ENCODE measurements at regions not wholly inside any gene's neighbourhood (a gene's known extent, or its start where the extent isn't known, plus 50 kb on each side); places are given as distances from the start of the nearest gene placed in this dataset.
"Not testable (repeated sequence)": the region's sequence is repeated elsewhere in the genome, so short reads cannot be mapped to it uniquely, and the experiment has no call there.

- no peaks in the 10 kb centered on the region for H3K79me2 ChIP-seq (ENCODE audit: control insufficient read depth, insufficient read depth, low read length, poor library complexity)
- no peak overlapping the region for H2AK5ac ChIP-seq (ENCODE audit: low read length)
- no peaks in the 10 kb centered on the region for H3K79me1 ChIP-seq (ENCODE audit: low read length)
- H4K91ac ChIP-seq (ENCODE audit: low read depth, low read length), result no peak overlapping the region
- H3K4me1 ChIP-seq (ENCODE audit: control insufficient read depth in 1 of 2, insufficient read depth in 2 of 2, low read length in 2 of 2), result no peaks in the 10 kb centered on the region
- no peak overlapping the region for H3K9ac ChIP-seq (ENCODE audit: low read length)
- no peak overlapping the region for H2BK120ac ChIP-seq (ENCODE audit: insufficient read depth, low read length, poor library complexity)
- H3K18ac ChIP-seq (ENCODE audit: low read length), result no peak overlapping the region
- H3K27ac ChIP-seq (ENCODE audit: low read depth, low read length), result no peak overlapping the region
- no CpG with 5 or more reads among the region's 4 CpGs for WGBS (ENCODE audit: extremely low coverage, insufficient coverage, insufficient read length)
- H2AFZ ChIP-seq (ENCODE audit: insufficient read depth, low read length, poor library complexity), result no peak overlapping the region
- H3K4me2 ChIP-seq (ENCODE audit: low read length), result no peak overlapping the region
- no peaks in the 10 kb centered on the region for H3K27me3 ChIP-seq (ENCODE audit: insufficient read depth, low read length)
- H3K36me3 ChIP-seq (ENCODE audit: control insufficient read depth in 1 of 2, insufficient read depth in 2 of 2, low read length in 2 of 2), result no peaks in the 10 kb centered on the region
- H2BK5ac ChIP-seq (ENCODE audit: low read depth, low read length, poor library complexity), result no peak overlapping the region
- H4K12ac ChIP-seq (ENCODE audit: low read depth, low read length), result no peak overlapping the region
- no peak overlapping the region for H3K23ac ChIP-seq (ENCODE audit: low read length)
- H3K9me3 ChIP-seq (ENCODE audit: insufficient read depth, low read depth, low read length), result no peaks in the 10 kb centered on the region
- no peak overlapping the region for H3K4ac ChIP-seq (ENCODE audit: low read depth, low read length)
- no peak overlapping the region for H4K8ac ChIP-seq (ENCODE audit: low read depth, low read length)
- no peak overlapping the region for H2BK12ac ChIP-seq (ENCODE audit: low read length)
- no peak for DNase-seq
- no peak overlapping the region for H3K4me3 ChIP-seq (ENCODE audit: low read depth, low read length)
- no peak overlapping the region for H3K14ac ChIP-seq (ENCODE audit: low read length)
Measured at GRCh38 chr2:187188783-187189631, 259.0 kb downstream of the CALCRL start.

GRCh38 chr2:187187519-187187918 is 260.5 kb downstream of the CALCRL start:
- Histone ChIP-seq H2BK120ac (ENCODE audit: insufficient read depth, low read length, poor library complexity) (no peak overlapping the region), H3K4me3 (ENCODE audit: low read depth, low read length) (no peak overlapping the region), H3K79me2 (ENCODE audit: control insufficient read depth, insufficient read depth, low read length, poor library complexity) (no peaks in the 10 kb centered on the region), H2AK5ac (ENCODE audit: low read length) (no peak overlapping the region), H3K18ac (ENCODE audit: low read length) (no peak overlapping the region), H4K8ac (ENCODE audit: low read depth, low read length) (no peak overlapping the region), H3K9ac (ENCODE audit: low read length) (no peak overlapping the region), H3K4ac (ENCODE audit: low read depth, low read length) (no peak overlapping the region), H2AFZ (ENCODE audit: insufficient read depth, low read length, poor library complexity) (no peak overlapping the region), H2BK12ac (ENCODE audit: low read length) (no peak overlapping the region), H3K79me1 (ENCODE audit: low read length) (no peaks in the 10 kb centered on the region), H3K27ac (ENCODE audit: low read depth, low read length) (no peak overlapping the region), H3K9me3 (ENCODE audit: insufficient read depth, low read depth, low read length) (no peaks in the 10 kb centered on the region), H2BK5ac (ENCODE audit: low read depth, low read length, poor library complexity) (no peak overlapping the region), H3K14ac (ENCODE audit: low read length) (no peak overlapping the region), H3K27me3 (ENCODE audit: insufficient read depth, low read length) (no peaks in the 10 kb centered on the region), H3K36me3 (ENCODE audit: control insufficient read depth in 1 of 2, insufficient read depth in 2 of 2, low read length in 2 of 2) (no peaks in the 10 kb centered on the region), H3K4me2 (ENCODE audit: low read length) (no peak overlapping the region), H4K91ac (ENCODE audit: low read depth, low read length) (no peak overlapping the region), H3K23ac (ENCODE audit: low read length) (no peak overlapping the region), H3K4me1 (ENCODE audit: control insufficient read depth in 1 of 2, insufficient read depth in 2 of 2, low read length in 2 of 2) (no peaks in the 10 kb centered on the region), H4K12ac (ENCODE audit: low read depth, low read length) (no peak overlapping the region)
- DNase-seq, result no peak

- no peak overlapping the region for H2BK5ac ChIP-seq (ENCODE audit: low read depth, low read length, poor library complexity)
- WGBS (ENCODE audit: extremely low coverage, insufficient coverage, insufficient read length), result no CpG with 5 or more reads among the region's 3 CpGs
- no peak overlapping the region for H3K27ac ChIP-seq (ENCODE audit: low read depth, low read length)
- H3K79me1 ChIP-seq (ENCODE audit: low read length), result no peaks in the 10 kb centered on the region
- no peaks in the 10 kb centered on the region for H3K27me3 ChIP-seq (ENCODE audit: insufficient read depth, low read length)
- no peaks in the 10 kb centered on the region for H3K79me2 ChIP-seq (ENCODE audit: control insufficient read depth, insufficient read depth, low read length, poor library complexity)
- no peaks in the 10 kb centered on the region for H3K36me3 ChIP-seq (ENCODE audit: control insufficient read depth in 1 of 2, insufficient read depth in 2 of 2, low read length in 2 of 2)
- no peak overlapping the region for H4K12ac ChIP-seq (ENCODE audit: low read depth, low read length)
- H3K4me1 ChIP-seq (ENCODE audit: control insufficient read depth in 1 of 2, insufficient read depth in 2 of 2, low read length in 2 of 2), result no peaks in the 10 kb centered on the region
- H4K8ac ChIP-seq (ENCODE audit: low read depth, low read length), result no peak overlapping the region
- H2BK120ac ChIP-seq (ENCODE audit: insufficient read depth, low read length, poor library complexity), result no peak overlapping the region
- H3K14ac ChIP-seq (ENCODE audit: low read length), result no peak overlapping the region
- no peak overlapping the region for H3K4me3 ChIP-seq (ENCODE audit: low read depth, low read length)
- no peak overlapping the region for H3K23ac ChIP-seq (ENCODE audit: low read length)
- no peak overlapping the region for H2BK12ac ChIP-seq (ENCODE audit: low read length)
- H3K18ac ChIP-seq (ENCODE audit: low read length), result no peak overlapping the region
- no peak overlapping the region for H2AFZ ChIP-seq (ENCODE audit: insufficient read depth, low read length, poor library complexity)
- DNase-seq, result no peak
- H2AK5ac ChIP-seq (ENCODE audit: low read length), result no peak overlapping the region
- no peak overlapping the region for H3K4me2 ChIP-seq (ENCODE audit: low read length)
- no peak overlapping the region for H4K91ac ChIP-seq (ENCODE audit: low read depth, low read length)
- no peak overlapping the region for H3K4ac ChIP-seq (ENCODE audit: low read depth, low read length)
- H3K9me3 ChIP-seq (ENCODE audit: insufficient read depth, low read depth, low read length), result no peaks in the 10 kb centered on the region
- H3K9ac ChIP-seq (ENCODE audit: low read length), result no peak overlapping the region
Measured at GRCh38 chr2:187180529-187180928, 267.5 kb downstream of the CALCRL start.

- not testable (repeated sequence) for H3K4me2 ChIP-seq (ENCODE audit: low read length); H3K23ac ChIP-seq (ENCODE audit: low read length); H3K4ac ChIP-seq (ENCODE audit: low read depth, low read length); H3K18ac ChIP-seq (ENCODE audit: low read length); H4K12ac ChIP-seq (ENCODE audit: low read depth, low read length); H3K27me3 ChIP-seq (ENCODE audit: insufficient read depth, low read length); H4K91ac ChIP-seq (ENCODE audit: low read depth, low read length); H2BK120ac ChIP-seq (ENCODE audit: insufficient read depth, low read length, poor library complexity); H3K36me3 ChIP-seq (ENCODE audit: control insufficient read depth in 1 of 2, insufficient read depth in 2 of 2, low read length in 2 of 2); H3K4me3 ChIP-seq (ENCODE audit: low read depth, low read length); H3K79me2 ChIP-seq (ENCODE audit: control insufficient read depth, insufficient read depth, low read length, poor library complexity); H4K8ac ChIP-seq (ENCODE audit: low read depth, low read length); H2AK5ac ChIP-seq (ENCODE audit: low read length); H3K9ac ChIP-seq (ENCODE audit: low read length); H2BK12ac ChIP-seq (ENCODE audit: low read length); DNase-seq; H3K27ac ChIP-seq (ENCODE audit: low read depth, low read length); H2AFZ ChIP-seq (ENCODE audit: insufficient read depth, low read length, poor library complexity); H2BK5ac ChIP-seq (ENCODE audit: low read depth, low read length, poor library complexity); H3K79me1 ChIP-seq (ENCODE audit: low read length); H3K4me1 ChIP-seq (ENCODE audit: control insufficient read depth in 1 of 2, insufficient read depth in 2 of 2, low read length in 2 of 2); H3K9me3 ChIP-seq (ENCODE audit: insufficient read depth, low read depth, low read length); H3K14ac ChIP-seq (ENCODE audit: low read length)
- no CpG with 5 or more reads among the region's 3 CpGs for WGBS (ENCODE audit: extremely low coverage, insufficient coverage, insufficient read length)
Measured at GRCh38 chr2:187178876-187179275, 269.2 kb downstream of the CALCRL start.
